IMR-90 (cell line): ENCODE measurements at regions not wholly inside any gene's neighbourhood (a gene's known extent, or its start where the extent isn't known, plus 50 kb on each side); places are given as distances from the start of the nearest gene placed in this dataset.

Experiments
- CTCF ChIP-seq: conservative IDR thresholded peaks from 2 replicates; pipeline ENCODE4 v1.5.1; 2012; ENCODE audit warnings: mild to moderate bottlenecking, low read depth, low read length, improper control_type of control experiment
- MAZ ChIP-seq: IDR thresholded peaks from 2 replicates; pipeline ENCODE4 v1.6.1; 2012; ENCODE audit warnings: low read depth, mild to moderate bottlenecking, low read length, improper control_type of control experiment, moderate library complexity, borderline replicate concordance

GRCh38 chr9:1354606-1355005 is 304.4 kb downstream of the DMRT2 start:
- TF ChIP-seq MAZ, result no peak
- no peak for TF ChIP-seq CTCF
